ENCODE measurements at regions not wholly inside any gene's neighbourhood (a gene's known extent, or its start where the extent isn't known, plus 50 kb on each side); places are given as distances from the start of the nearest gene placed in this dataset.

DNA sequence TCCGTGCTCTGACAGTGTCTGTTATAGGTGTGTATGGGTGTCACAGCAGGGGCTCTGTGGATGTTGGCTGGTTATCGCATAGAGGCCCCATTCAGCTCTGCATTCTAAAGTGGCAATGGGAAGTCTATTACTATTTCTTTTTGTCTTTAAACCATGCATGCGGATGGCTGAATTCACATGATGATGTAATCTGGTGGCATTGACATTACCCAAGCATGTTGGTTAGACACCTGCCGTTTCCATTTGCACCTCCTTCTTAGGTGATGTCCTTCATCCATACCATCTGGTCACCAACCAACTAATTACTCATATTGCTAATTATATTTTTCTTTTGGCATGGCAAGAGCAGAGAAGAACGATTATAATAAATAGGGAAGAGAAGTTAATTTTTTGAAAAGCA is 270.8 kb upstream of the RGS6 start:
- WGBS (ENCODE audit: insufficient coverage, low coverage, missing lambda C conversion rate): 65% methylated on average over 4 of the region's 5 CpGs
- no peaks in the 10 kb centered on the region for H3K27me3 ChIP-seq (ENCODE audit: control insufficient read depth in 2 of 2, insufficient read depth in 2 of 2, low read length in 2 of 2)
- H3K27ac ChIP-seq (ENCODE audit: extremely low read depth, low read depth, low read length): no peak overlapping the region
- no peaks in the 10 kb centered on the region for H3K9me1 ChIP-seq (ENCODE audit: control insufficient read depth, insufficient read depth, low read length)
- no peak overlapping the region for H2AFZ ChIP-seq (ENCODE audit: low read depth, low read length)
- H3K9ac ChIP-seq (ENCODE audit: insufficient read depth in 1 of 2, low read depth in 2 of 2, low read length in 2 of 2): no peak overlapping the region
- no peaks in the 10 kb centered on the region for H3K36me3 ChIP-seq (ENCODE audit: control insufficient read depth, insufficient read depth, low read length)
- DNase-seq (ENCODE audit: extremely low read depth in 1 of 4, low spot score in 3 of 4) (no peak), ATAC-seq (no peak), FAIRE-seq (no peak)
- no peaks in the 10 kb centered on the region for H4K20me1 ChIP-seq (replicated peaks; ENCODE audit: control insufficient read depth, insufficient read depth, low read length)
- no peak overlapping the region for H3K4me2 ChIP-seq (ENCODE audit: insufficient read depth, low read length)
- POLR2A ChIA-PET: no interaction called here
- H3K9me3 ChIP-seq (replicated peaks; ENCODE audit: control insufficient read depth, insufficient read depth, low read depth, low read length): no peaks in the 10 kb centered on the region
- intact Hi-C loops (cut with micrococcal nuclease) (no loop called here), in situ Hi-C loops (cut with MboI) (no loop called here)
- no TSS peak for BruUV-seq (replicated peaks)
- no peaks in the 10 kb centered on the region for H3K4me1 ChIP-seq (replicated peaks in 1 of 2; ENCODE audit: control insufficient read depth in 2 of 2, insufficient read depth in 2 of 2, low read length in 2 of 2)
- no peak for TF ChIP-seq POLR2AphosphoS5 (IDR thresholded peaks at IDR 0.05; ENCODE audit: control insufficient read depth, insufficient read depth, low read depth, low read length)
- no peak for TF ChIP-seq ZFPM2 (CRISPR knock-in tag; IDR thresholded peaks at IDR 0.05)
- TF ChIP-seq RBM39 (optimal IDR thresholded peaks at IDR 0.05; ENCODE audit: low read depth, low read length): no peak
- TF ChIP-seq RBM22 (IDR thresholded peaks at IDR 0.05; ENCODE audit: low read depth, low read length, poor library complexity, severe bottlenecking): no peak
- CTCF ChIA-PET (ENCODE audit: low intra/inter-chr PET ratio): interaction anchor here (0.7 kb wide), 1 partner anchor 291 kb away, joined by 3 read pairs; no protein-coding TSS in a partner anchor
- no peaks in the 10 kb centered on the region for H3K79me2 ChIP-seq (ENCODE audit: control insufficient read depth, insufficient read depth, low read length)
- no peak overlapping the region for H3K4me3 ChIP-seq

DNA sequence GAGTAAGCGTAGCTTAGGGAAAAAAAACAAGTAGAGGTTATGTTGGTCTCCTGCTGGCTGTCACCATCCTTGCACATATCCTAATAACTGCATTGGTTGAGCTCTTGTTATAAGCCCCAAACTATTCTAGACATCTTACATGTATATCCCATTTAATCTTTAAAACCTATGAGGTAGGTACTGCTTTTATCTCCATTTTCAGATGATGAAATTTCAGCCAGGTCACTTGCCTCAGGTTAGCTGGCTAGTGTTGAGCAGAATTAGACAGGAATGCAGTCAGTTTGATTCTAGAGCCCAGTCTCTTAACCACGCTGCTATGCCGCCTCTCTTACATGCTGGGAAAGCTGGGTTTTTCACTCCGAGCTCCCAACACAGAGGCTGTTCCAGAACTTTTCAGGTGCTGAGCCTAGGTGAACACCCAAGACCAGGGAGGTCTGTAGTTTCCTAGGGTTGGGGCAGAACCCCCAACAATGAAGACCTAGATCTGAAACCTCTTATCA is 269.9 kb upstream of the RGS6 start:
- Histone ChIP-seq H3K9me3 (replicated peaks; ENCODE audit: control insufficient read depth, insufficient read depth, low read depth, low read length) (no peaks in the 10 kb centered on the region), H3K36me3 (ENCODE audit: control insufficient read depth, insufficient read depth, low read length) (no peaks in the 10 kb centered on the region)
- TF ChIP-seq TCF3 (CRISPR knock-in tag; IDR thresholded peaks at IDR 0.05) (no peak), HNRNPL (IDR thresholded peaks at IDR 0.05; ENCODE audit: low read depth, low read length) (no peak), TRIM24 (IDR thresholded peaks at IDR 0.05) (no peak), CBFA2T3 (IDR thresholded peaks at IDR 0.05) (no peak), PPARD (CRISPR knock-in tag; IDR thresholded peaks at IDR 0.05) (no peak)
- TF ChIP-seq, protein P1, sequence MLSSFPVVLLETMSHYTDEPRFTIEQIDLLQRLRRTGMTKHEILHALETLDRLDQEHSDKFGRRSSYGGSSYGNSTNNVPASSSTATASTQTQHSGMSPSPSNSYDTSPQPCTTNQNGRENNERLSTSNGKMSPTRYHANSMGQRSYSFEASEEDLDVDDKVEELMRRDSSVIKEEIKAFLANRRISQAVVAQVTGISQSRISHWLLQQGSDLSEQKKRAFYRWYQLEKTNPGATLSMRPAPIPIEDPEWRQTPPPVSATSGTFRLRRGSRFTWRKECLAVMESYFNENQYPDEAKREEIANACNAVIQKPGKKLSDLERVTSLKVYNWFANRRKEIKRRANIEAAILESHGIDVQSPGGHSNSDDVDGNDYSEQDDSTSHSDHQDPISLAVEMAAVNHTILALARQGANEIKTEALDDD (IDR thresholded peaks at IDR 0.05): no peak
- TF ChIP-seq, protein P2, sequence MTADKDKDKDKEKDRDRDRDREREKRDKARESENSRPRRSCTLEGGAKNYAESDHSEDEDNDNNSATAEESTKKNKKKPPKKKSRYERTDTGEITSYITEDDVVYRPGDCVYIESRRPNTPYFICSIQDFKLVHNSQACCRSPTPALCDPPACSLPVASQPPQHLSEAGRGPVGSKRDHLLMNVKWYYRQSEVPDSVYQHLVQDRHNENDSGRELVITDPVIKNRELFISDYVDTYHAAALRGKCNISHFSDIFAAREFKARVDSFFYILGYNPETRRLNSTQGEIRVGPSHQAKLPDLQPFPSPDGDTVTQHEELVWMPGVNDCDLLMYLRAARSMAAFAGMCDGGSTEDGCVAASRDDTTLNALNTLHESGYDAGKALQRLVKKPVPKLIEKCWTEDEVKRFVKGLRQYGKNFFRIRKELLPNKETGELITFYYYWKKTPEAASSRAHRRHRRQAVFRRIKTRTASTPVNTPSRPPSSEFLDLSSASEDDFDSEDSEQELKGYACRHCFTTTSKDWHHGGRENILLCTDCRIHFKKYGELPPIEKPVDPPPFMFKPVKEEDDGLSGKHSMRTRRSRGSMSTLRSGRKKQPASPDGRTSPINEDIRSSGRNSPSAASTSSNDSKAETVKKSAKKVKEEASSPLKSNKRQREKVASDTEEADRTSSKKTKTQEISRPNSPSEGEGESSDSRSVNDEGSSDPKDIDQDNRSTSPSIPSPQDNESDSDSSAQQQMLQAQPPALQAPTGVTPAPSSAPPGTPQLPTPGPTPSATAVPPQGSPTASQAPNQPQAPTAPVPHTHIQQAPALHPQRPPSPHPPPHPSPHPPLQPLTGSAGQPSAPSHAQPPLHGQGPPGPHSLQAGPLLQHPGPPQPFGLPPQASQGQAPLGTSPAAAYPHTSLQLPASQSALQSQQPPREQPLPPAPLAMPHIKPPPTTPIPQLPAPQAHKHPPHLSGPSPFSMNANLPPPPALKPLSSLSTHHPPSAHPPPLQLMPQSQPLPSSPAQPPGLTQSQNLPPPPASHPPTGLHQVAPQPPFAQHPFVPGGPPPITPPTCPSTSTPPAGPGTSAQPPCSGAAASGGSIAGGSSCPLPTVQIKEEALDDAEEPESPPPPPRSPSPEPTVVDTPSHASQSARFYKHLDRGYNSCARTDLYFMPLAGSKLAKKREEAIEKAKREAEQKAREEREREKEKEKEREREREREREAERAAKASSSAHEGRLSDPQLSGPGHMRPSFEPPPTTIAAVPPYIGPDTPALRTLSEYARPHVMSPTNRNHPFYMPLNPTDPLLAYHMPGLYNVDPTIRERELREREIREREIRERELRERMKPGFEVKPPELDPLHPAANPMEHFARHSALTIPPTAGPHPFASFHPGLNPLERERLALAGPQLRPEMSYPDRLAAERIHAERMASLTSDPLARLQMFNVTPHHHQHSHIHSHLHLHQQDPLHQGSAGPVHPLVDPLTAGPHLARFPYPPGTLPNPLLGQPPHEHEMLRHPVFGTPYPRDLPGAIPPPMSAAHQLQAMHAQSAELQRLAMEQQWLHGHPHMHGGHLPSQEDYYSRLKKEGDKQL (CRISPR knock-in tag; IDR thresholded peaks at IDR 0.05; ENCODE audit: borderline replicate concordance): no peak

More for the DNA sequence above, 269.9 kb upstream of the RGS6 start:
- Histone ChIP-seq H3K27ac (ENCODE audit: extremely low read depth, low read depth, low read length) (no peak overlapping the region), H3K4me3 (no peak overlapping the region), H3K9ac (ENCODE audit: insufficient read depth in 1 of 2, low read depth in 2 of 2, low read length in 2 of 2) (no peak overlapping the region), H2AFZ (ENCODE audit: low read depth, low read length) (no peak overlapping the region), H3K4me2 (ENCODE audit: insufficient read depth, low read length) (no peak overlapping the region), H4K20me1 (replicated peaks; ENCODE audit: control insufficient read depth, insufficient read depth, low read length) (no peaks in the 10 kb centered on the region), H3K9me1 (ENCODE audit: control insufficient read depth, insufficient read depth, low read length) (no peaks in the 10 kb centered on the region), H3K79me2 (ENCODE audit: control insufficient read depth, insufficient read depth, low read length) (no peaks in the 10 kb centered on the region), H3K27me3 (ENCODE audit: control insufficient read depth in 2 of 2, insufficient read depth in 2 of 2, low read length in 2 of 2) (no peaks in the 10 kb centered on the region), H3K4me1 (replicated peaks in 1 of 2; ENCODE audit: control insufficient read depth in 2 of 2, insufficient read depth in 2 of 2, low read length in 2 of 2) (no peaks in the 10 kb centered on the region)
- BruUV-seq (replicated peaks): no TSS peak
- in situ Hi-C loops (cut with MboI) (no loop called here), intact Hi-C loops (cut with micrococcal nuclease) (no loop called here)
- DNase-seq (ENCODE audit: extremely low read depth in 1 of 4, low spot score in 3 of 4) (no peak), ATAC-seq (no peak), FAIRE-seq (no peak)
- 85% methylated on average over 4 of the region's 4 CpGs for WGBS (ENCODE audit: insufficient coverage, low coverage, missing lambda C conversion rate)
- ChIA-PET CTCF (ENCODE audit: low intra/inter-chr PET ratio) (interaction anchor here (0.7 kb wide), 1 partner anchor 292 kb away, joined by 3 read pairs; no protein-coding TSS in a partner anchor), POLR2A (no interaction called here)

Data from K562 (cell line).